ENCODE measurements at regions not wholly inside any gene's neighbourhood (a gene's known extent, or its start where the extent isn't known, plus 50 kb on each side); places are given as distances from the start of the nearest gene placed in this dataset.
"Not testable (repeated sequence)": the region's sequence is repeated elsewhere in the genome, so short reads cannot be mapped to it uniquely, and the experiment has no call there.

GRCh38 chr21:28590026-28590425 is 402.7 kb downstream of the LTN1 start:
- DNase-seq (ENCODE audit: low read depth): no peak

GRCh38 chr21:28588997-28589396 is 403.7 kb downstream of the LTN1 start:
- no peak for DNase-seq (ENCODE audit: low read depth)

GRCh38 chr21:28587748-28588147 is 404.9 kb downstream of the LTN1 start:
- DNase-seq (ENCODE audit: low read depth): no peak

GRCh38 chr21:28581976-28582375 is 410.7 kb downstream of the LTN1 start:
- DNase-seq (ENCODE audit: low read depth): no peak

- DNase-seq (ENCODE audit: low read depth): not testable (repeated sequence)
These were observed 411.4 kb downstream of the LTN1 start for GRCh38 chr21:28581311-28581731.

GRCh38 chr21:28580585-28580984 is 412.1 kb downstream of the LTN1 start:
- DNase-seq (ENCODE audit: low read depth): no peak

GRCh38 chr21:28579986-28580550 is 412.6 kb downstream of the LTN1 start:
- DNase-seq (ENCODE audit: low read depth): no peak

GRCh38 chr21:28568692-28569091 is 424.0 kb downstream of the LTN1 start:
- DNase-seq (ENCODE audit: low read depth): no peak

- DNase-seq (ENCODE audit: low read depth): not testable (repeated sequence)
These were observed 428.7 kb downstream of the LTN1 start for GRCh38 chr21:28563933-28564332.

- no peak for DNase-seq (ENCODE audit: low read depth)
These were observed 430.9 kb downstream of the LTN1 start for GRCh38 chr21:28561772-28562171.

- no peak for DNase-seq (ENCODE audit: low read depth)
These were observed 437.8 kb downstream of the LTN1 start for GRCh38 chr21:28554660-28555475.

GRCh38 chr21:28550057-28550825 is 442.4 kb downstream of the LTN1 start:
- DNase-seq (ENCODE audit: low read depth): no peak

- DNase-seq (ENCODE audit: low read depth): no peak
These were observed 444.4 kb downstream of the LTN1 start for GRCh38 chr21:28548291-28548690.

GRCh38 chr21:28547766-28548165 is 444.9 kb downstream of the LTN1 start:
- no peak for DNase-seq (ENCODE audit: low read depth)

- DNase-seq (ENCODE audit: low read depth): no peak
These were observed 448.7 kb downstream of the LTN1 start for GRCh38 chr21:28543975-28544374.

GRCh38 chr21:28541371-28542112 is 451.1 kb downstream of the LTN1 start:
- no peak for DNase-seq (ENCODE audit: low read depth)

- DNase-seq (ENCODE audit: low read depth): no peak
These were observed 452.2 kb downstream of the LTN1 start for GRCh38 chr21:28540514-28540913.

- no peak for DNase-seq (ENCODE audit: low read depth)
These were observed 453.1 kb downstream of the LTN1 start for GRCh38 chr21:28539623-28539988.

- DNase-seq (ENCODE audit: low read depth): no peak
These were observed 453.6 kb downstream of the LTN1 start for GRCh38 chr21:28538987-28539622.

- DNase-seq (ENCODE audit: low read depth): no peak
These were observed 455.2 kb downstream of the LTN1 start for GRCh38 chr21:28537371-28538079.

- DNase-seq (ENCODE audit: low read depth): no peak
These were observed 460.2 kb downstream of the LTN1 start for GRCh38 chr21:28532446-28532845.
